GM12872 (cell line): ENCODE measurements at regions not wholly inside any gene's neighbourhood (a gene's known extent, or its start where the extent isn't known, plus 50 kb on each side); places are given as distances from the start of the nearest gene placed in this dataset.

ENCODE experiments used
- CTCF ChIP-seq: IDR thresholded peaks from 3 replicates; pipeline ENCODE4 v1.5.1; 2011; ENCODE audit warnings: low read depth, mild to moderate bottlenecking, low read length, moderate library complexity; ENCODE audit not compliant: insufficient read depth

- TF ChIP-seq CTCF: peak; percentile 100
Measured at GRCh38 chr1:38586993-38587646, 272.5 kb downstream of the RRAGC start.

DNA sequence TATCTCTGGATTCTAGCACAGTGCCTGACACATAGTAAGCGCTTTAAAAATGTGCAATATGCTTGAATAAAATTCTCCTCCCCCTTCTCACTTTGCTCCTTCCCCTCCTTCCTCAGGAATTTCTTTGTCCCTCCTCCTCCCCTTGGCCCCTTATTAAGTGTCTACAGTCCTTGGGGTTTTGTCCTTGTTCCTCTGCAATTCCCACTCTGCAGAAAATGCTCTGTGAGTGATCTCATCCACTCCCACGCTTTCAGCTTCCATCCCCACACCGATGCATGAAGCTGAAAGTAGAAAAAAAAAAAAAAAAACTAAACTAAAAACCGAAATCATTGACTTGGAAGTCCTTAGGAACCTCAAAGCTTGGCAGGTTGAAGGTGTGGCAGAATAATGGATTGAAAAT, 273.6 kb downstream of the RRAGC start:
- TF ChIP-seq CTCF: no peak

GRCh38 chr1:38585460-38585859, 274.1 kb downstream of the RRAGC start:
- TF ChIP-seq CTCF: no peak

DNA sequence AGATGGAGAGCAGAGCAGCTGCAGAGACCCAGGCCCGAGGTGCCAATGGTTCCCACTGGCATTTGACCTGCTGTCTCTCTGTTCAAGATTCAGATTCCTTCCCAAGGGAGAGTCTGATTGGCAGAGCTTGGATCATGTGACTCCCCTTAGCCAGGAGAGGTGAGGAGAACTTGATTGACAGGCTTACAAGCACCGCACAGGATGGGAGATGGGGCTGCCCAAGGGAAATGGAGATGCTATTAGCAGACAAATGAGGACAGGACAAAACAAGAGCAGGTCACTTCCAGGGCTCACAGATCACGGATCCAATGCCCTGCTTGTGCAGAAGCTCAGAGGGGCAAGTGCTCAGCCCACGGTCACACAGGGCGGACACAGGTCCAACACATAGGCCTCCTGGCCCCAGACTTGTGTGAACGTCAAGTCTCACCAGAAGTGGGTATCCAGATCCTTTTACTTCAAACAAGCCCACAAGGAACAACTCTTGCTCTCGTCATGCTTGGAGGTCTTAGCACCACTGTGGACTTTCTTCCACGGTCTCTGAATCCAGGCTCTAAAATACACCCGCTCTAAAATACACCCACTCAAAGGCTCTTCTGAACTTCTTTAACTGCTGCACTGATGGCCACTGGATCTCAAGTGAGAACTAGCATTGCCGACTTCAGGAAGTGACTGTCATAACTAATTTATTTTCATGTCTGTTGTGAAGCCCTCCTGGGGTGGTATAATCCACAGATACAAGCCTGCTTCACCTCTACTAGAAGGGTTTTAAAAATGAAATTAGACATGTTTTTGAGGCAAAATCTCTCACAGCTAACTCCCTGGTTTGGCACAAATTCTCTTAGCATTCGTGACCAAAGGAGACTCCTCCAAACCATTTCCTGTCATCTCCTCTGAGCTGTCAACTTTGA, 274.9 kb downstream of the RRAGC start:
- no peak for TF ChIP-seq CTCF

- no peak for TF ChIP-seq CTCF
Measured at GRCh38 chr1:38581396-38581795, 278.2 kb downstream of the RRAGC start.

DNA sequence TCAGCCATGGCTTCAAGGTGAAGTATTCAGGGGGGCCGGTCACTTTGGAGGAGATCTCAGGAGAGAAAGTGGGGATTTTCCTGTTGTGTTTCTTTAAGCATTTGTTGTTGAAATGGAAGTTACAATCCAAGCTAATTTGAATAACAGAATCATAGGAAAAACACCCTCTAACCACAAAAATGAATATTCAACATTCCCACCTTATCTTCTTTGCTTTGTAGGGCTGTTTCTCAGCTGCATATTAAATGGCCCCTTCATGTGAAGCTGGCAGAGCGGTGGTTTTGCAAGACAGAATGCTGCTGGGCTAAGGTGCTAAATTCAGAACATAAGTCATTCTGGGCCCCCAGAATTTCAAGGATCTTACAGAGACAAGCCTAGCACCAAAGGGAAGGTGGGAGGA, 279.0 kb downstream of the RRAGC start:
- TF ChIP-seq CTCF: no peak

GRCh38 chr1:38579056-38579455, 280.5 kb downstream of the RRAGC start:
- TF ChIP-seq CTCF: no peak
